Sigmoid colon (tissue), 6 donors: ENCODE measurements at regions not wholly inside any gene's neighbourhood (a gene's known extent, or its start where the extent isn't known, plus 50 kb on each side); places are given as distances from the start of the nearest gene placed in this dataset.
"Not testable (repeated sequence)": the region's sequence is repeated elsewhere in the genome, so short reads cannot be mapped to it uniquely, and the experiment has no call there.

Source experiments
- DNase-seq: peaks from one replicate; pipeline ENCODE4 v3.0.0-alpha.2; 2019
- H3K27ac ChIP-seq, 4 donors: fragments of 200-600 bp; sonication (generic); one replicate each; pipeline ENCODE4 v1.5.1; 2016 to 2019; ENCODE audit warnings: mild to moderate bottlenecking in 1 of 4
- H3K27me3 ChIP-seq, 3 donors: fragments of 200-600 bp; sonication (generic); one replicate each; pipeline ENCODE4 v1.5.1; 2019; ENCODE audit warnings: mild to moderate bottlenecking in 1 of 3
- H3K36me3 ChIP-seq, 4 donors: fragments of 200-600 bp; sonication (generic); one replicate each; pipeline ENCODE4 v1.5.1; 2016 to 2019
- H3K4me1 ChIP-seq, 4 donors: fragments of 200-600 bp; sonication (generic); one replicate each; pipeline ENCODE4 v1.5.1; 2017 to 2019
- H3K4me3 ChIP-seq, 4 donors: fragments of 200-600 bp; sonication (generic); one replicate each; pipeline ENCODE4 v1.5.1; 2017 to 2019; ENCODE audit warnings: mild to moderate bottlenecking in 2 of 4, moderate library complexity in 1 of 4
- H3K9me3 ChIP-seq, 4 donors: fragments of 200-600 bp in 3 of 4; sonication (generic) in 3 of 4; one replicate each; pipeline versions ENCODE4 v1.5.1 to v1.6.1; 2013 to 2019
- EP300 ChIP-seq, 4 donors: sonication (generic); formaldehyde crosslinking; IDR thresholded peaks; one replicate each; pipeline ENCODE4 v1.6.1; 2017; ENCODE audit warnings: antibody characterized with exemption in 4 of 4
- POLR2A ChIP-seq, 2 donors: fragments of 450-650 bp; IDR thresholded peaks; one replicate each; pipeline ENCODE4 v1.6.1; 2016; ENCODE audit warnings: antibody characterized with exemption in 2 of 2, mild to moderate bottlenecking in 2 of 2, moderate library complexity in 2 of 2
- POLR2AphosphoS5 ChIP-seq, 4 donors: sonication (generic); formaldehyde crosslinking; IDR thresholded peaks; one replicate each; pipeline ENCODE4 v1.6.1; 2017; ENCODE audit warnings: antibody characterized with exemption in 4 of 4
- WGBS, 2 donors: extraction: QIAGEN DNeasy Blood & Tissue Kit; methylation state at CpG; one replicate each; pipeline ENCODE4 v1.1.7; 2013; 5-methylcytosine and 5-hydroxymethylcytosine counted together
- intact Hi-C: fragments of 100-400 bp; cut with DNase I; formaldehyde crosslinking; loops from one replicate; pipeline ENCODE4 v1.15.1; 2023
- TF ChIP-seq, protein P1 (sequence below), 4 experiments: fragments of 450-650 bp in 3 of 4; fragments of 200-600 bp in 1 of 4; IDR thresholded peaks; one replicate each; pipeline ENCODE4 v1.5.1; 2016 to 2019; ENCODE audit warnings: antibody characterized with exemption in 4 of 4, mild to moderate bottlenecking in 3 of 4, moderate library complexity in 2 of 4
- donor health status: healthy with polysubstance abuse.
- donor health status: healthy.

DNA sequence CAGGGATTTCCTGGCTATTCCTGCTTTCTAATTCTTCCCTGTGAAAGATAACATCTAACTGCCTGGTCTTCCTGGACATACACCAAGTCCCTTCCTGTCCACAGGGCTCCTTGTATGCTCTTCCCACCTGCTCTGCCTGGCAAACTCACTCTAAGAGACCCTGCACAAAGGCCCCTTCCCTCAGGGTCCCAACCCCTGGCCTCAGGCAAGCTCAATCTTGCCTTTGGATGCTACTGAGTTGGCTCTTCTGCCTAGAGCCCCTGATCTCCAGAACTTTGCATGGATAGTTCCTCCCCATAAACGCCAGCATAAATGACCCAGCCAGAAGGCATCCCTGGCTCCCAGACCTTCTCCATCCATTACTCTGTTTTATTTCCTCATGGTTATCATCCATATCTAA, 98.3 kb upstream of the OTOS start:
- intact Hi-C loops, result no loop called here
- no peaks in the 10 kb centered on the region for H3K9me3 ChIP-seq
- no peak for DNase-seq
- H3K36me3 ChIP-seq, result no peaks in the 10 kb centered on the region
- peaks cover 0 to 12% (median 5%) of the 10 kb centered on the region in 4 donors for H3K4me1 ChIP-seq
- H3K4me3 ChIP-seq, result no peak overlapping the region
- H3K27ac ChIP-seq, result no peak overlapping the region
- 79 to 81% methylated on average over 1 of the region's 1 CpG for WGBS, 2 donors
- H3K27me3 ChIP-seq, result no peaks in the 10 kb centered on the region
- TF ChIP-seq POLR2A (IDR thresholded peaks at IDR 0.05) (no peak), POLR2AphosphoS5 (IDR thresholded peaks at IDR 0.05) (no peak), EP300 (IDR thresholded peaks at IDR 0.05) (no peak)
- TF ChIP-seq, protein P1, sequence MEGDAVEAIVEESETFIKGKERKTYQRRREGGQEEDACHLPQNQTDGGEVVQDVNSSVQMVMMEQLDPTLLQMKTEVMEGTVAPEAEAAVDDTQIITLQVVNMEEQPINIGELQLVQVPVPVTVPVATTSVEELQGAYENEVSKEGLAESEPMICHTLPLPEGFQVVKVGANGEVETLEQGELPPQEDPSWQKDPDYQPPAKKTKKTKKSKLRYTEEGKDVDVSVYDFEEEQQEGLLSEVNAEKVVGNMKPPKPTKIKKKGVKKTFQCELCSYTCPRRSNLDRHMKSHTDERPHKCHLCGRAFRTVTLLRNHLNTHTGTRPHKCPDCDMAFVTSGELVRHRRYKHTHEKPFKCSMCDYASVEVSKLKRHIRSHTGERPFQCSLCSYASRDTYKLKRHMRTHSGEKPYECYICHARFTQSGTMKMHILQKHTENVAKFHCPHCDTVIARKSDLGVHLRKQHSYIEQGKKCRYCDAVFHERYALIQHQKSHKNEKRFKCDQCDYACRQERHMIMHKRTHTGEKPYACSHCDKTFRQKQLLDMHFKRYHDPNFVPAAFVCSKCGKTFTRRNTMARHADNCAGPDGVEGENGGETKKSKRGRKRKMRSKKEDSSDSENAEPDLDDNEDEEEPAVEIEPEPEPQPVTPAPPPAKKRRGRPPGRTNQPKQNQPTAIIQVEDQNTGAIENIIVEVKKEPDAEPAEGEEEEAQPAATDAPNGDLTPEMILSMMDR (IDR thresholded peaks at IDR 0.05), result no peak

DNA sequence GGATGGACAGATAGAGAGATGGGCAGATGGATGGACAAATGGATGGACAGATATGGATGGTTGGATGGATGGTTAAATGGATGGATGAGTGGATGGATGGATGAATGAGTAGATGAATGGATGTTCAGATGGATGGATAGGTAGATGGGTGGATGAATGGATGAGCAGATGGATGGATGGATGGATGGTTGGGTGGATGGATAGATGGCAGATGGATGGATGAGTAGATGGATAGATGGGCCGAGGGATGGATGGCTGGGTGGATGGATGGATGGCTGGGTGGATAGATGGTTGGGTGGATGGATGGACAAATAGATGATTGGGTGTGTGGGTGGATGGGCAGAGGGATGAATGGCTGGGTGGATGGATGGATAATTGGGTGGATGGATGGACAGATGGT, 98.9 kb upstream of the OTOS start:
- WGBS, 2 donors, result 81 to 93% methylated on average over 1 of the region's 1 CpG
- no peak for TF ChIP-seq POLR2AphosphoS5 (IDR thresholded peaks at IDR 0.05)
- TF ChIP-seq EP300 (IDR thresholded peaks at IDR 0.05), result no peak
- no peak for TF ChIP-seq POLR2A (IDR thresholded peaks at IDR 0.05)
- TF ChIP-seq, protein P1 (IDR thresholded peaks at IDR 0.05), result no peak
- H3K9me3 ChIP-seq, result no peaks in the 10 kb centered on the region
- no peak overlapping the region for H3K27ac ChIP-seq
- H3K4me1 ChIP-seq, result peaks cover 0 to 7% (median 2%) of the 10 kb centered on the region in 4 donors
- H3K4me3 ChIP-seq, result no peak overlapping the region
- intact Hi-C loops, result no loop called here
- no peaks in the 10 kb centered on the region for H3K27me3 ChIP-seq
- H3K36me3 ChIP-seq, result no peaks in the 10 kb centered on the region
- peak; percentile 33 for DNase-seq

GRCh38 chr2:240240017-240240734, 99.7 kb upstream of the OTOS start:
- intact Hi-C loops, result no loop called here
- WGBS, 2 donors, result 83 to 92% methylated on average over 2 of the region's 2 CpGs
- H3K4me1 ChIP-seq, result peaks cover 0 to 7% (median 2%) of the 10 kb centered on the region in 4 donors
- no peak overlapping the region for H3K4me3 ChIP-seq
- DNase-seq, result no peak
- TF ChIP-seq POLR2AphosphoS5 (IDR thresholded peaks at IDR 0.05), result no peak
- no peak overlapping the region for H3K27ac ChIP-seq
- no peaks in the 10 kb centered on the region for H3K9me3 ChIP-seq
- no peaks in the 10 kb centered on the region for H3K27me3 ChIP-seq
- H3K36me3 ChIP-seq, result no peaks in the 10 kb centered on the region

GRCh38 chr2:240240781-240241180, 100.3 kb upstream of the OTOS start:
- no peak for DNase-seq
- TF ChIP-seq POLR2A (IDR thresholded peaks at IDR 0.05) (no peak), POLR2AphosphoS5 (IDR thresholded peaks at IDR 0.05) (no peak), EP300 (IDR thresholded peaks at IDR 0.05) (no peak)
- TF ChIP-seq, protein P1 (IDR thresholded peaks at IDR 0.05), result no peak
- 55 to 71% methylated on average over 1 of the region's 1 CpG for WGBS, 2 donors
- Histone ChIP-seq H3K9me3 (no peaks in the 10 kb centered on the region), H3K4me3 (no peak overlapping the region), H3K27me3 (no peaks in the 10 kb centered on the region), H3K27ac (no peak overlapping the region), H3K4me1 (peaks cover 0 to 7% (median 2%) of the 10 kb centered on the region in 4 donors), H3K36me3 (no peaks in the 10 kb centered on the region)
- intact Hi-C loops, result no loop called here

- H3K36me3 ChIP-seq, result no peaks in the 10 kb centered on the region
- no peaks in the 10 kb centered on the region for H3K27me3 ChIP-seq
- TF ChIP-seq, protein P1 (IDR thresholded peaks at IDR 0.05), result no peak
- TF ChIP-seq EP300 (IDR thresholded peaks at IDR 0.05) (no peak), POLR2AphosphoS5 (IDR thresholded peaks at IDR 0.05) (no peak), POLR2A (IDR thresholded peaks at IDR 0.05) (no peak)
- H3K9me3 ChIP-seq, result no peaks in the 10 kb centered on the region
- intact Hi-C loops, result no loop called here
- H3K4me1 ChIP-seq, result peaks cover 0 to 5% (median 2%) of the 10 kb centered on the region in 4 donors
- WGBS, 2 donors, result 84 to 94% methylated on average over 2 of the region's 2 CpGs
- no peak overlapping the region for H3K4me3 ChIP-seq
- DNase-seq, result no peak
- no peak overlapping the region for H3K27ac ChIP-seq
Measured at GRCh38 chr2:240241572-240241971, 101.1 kb upstream of the OTOS start.

DNA sequence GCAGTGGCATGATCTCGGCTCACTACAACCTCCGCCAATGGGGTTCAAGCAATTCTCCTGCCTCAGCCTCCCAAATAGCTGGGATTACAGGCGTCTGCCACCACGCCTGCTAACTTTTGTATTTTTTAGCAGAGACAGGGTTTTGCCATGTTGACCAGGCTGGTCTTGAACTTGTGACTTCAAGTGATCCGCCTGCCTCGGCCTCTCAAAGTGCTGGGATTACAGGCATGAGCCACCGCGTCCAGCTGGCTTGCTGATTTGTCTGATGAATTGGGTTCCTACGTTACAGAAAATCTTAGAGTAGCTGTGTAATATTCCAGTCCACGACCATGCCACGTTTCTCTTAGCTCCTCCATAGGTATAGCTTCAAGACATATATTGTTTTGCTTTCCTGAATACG, 102.6 kb upstream of the OTOS start:
- H3K4me1 ChIP-seq, H3K36me3 ChIP-seq, H3K9me3 ChIP-seq, DNase-seq, H3K4me3 ChIP-seq, intact Hi-C loops, H3K27ac ChIP-seq, H3K27me3 ChIP-seq: not testable (repeated sequence)
- 80 to 89% methylated on average over 12 of the region's 12 CpGs for WGBS, 2 donors
